Stomach (tissue), 4 donors: ENCODE measurements at regions not wholly inside any gene's neighbourhood (a gene's known extent, or its start where the extent isn't known, plus 50 kb on each side); places are given as distances from the start of the nearest gene placed in this dataset.

ENCODE experiments used
- CTCF ChIP-seq, 7 experiments: fragments of 450-650 bp in 4 of 7; fragments of 200-600 bp in 3 of 7; sonication (generic) in 3 of 7; IDR thresholded peaks; one replicate each; pipeline ENCODE4 v1.5.1; 2016 to 2019; ENCODE audit warnings: antibody characterized with exemption in 7 of 7, control low read depth in 2 of 7, mild to moderate bottlenecking in 1 of 7
- EP300 ChIP-seq: sonication (generic); formaldehyde crosslinking; IDR thresholded peaks from one replicate; pipeline ENCODE4 v1.6.1; 2017; ENCODE audit warnings: antibody characterized with exemption
- POLR2A ChIP-seq, 4 donors: fragments of 450-650 bp; IDR thresholded peaks; one replicate each; pipeline ENCODE4 v1.6.1; 2016; ENCODE audit warnings: antibody characterized with exemption in 4 of 4, control low read depth in 2 of 4, mild to moderate bottlenecking in 1 of 4, moderate library complexity in 1 of 4

- no peak for TF ChIP-seq EP300
- no peak for TF ChIP-seq CTCF (IDR thresholded peaks at IDR 0.05)
- no peak for TF ChIP-seq POLR2A (IDR thresholded peaks at IDR 0.05)
These were observed 166.1 kb downstream of the KDM5D start for GRCh38 chrY:19578281-19578874.
